Ectodermal cell (in vitro differentiated cells): ENCODE measurements at regions not wholly inside any gene's neighbourhood (a gene's known extent, or its start where the extent isn't known, plus 50 kb on each side); places are given as distances from the start of the nearest gene placed in this dataset.

Source experiments
- H3K27ac ChIP-seq: 2 replicates; pipeline ENCODE4 v1.7.0; 2013; ENCODE audit warnings: mild to moderate bottlenecking, low read depth, low read length; ENCODE audit not compliant: insufficient read depth, poor library complexity, severe bottlenecking
- H3K27me3 ChIP-seq: 2 replicates; pipeline ENCODE4 v1.7.0; 2013; ENCODE audit warnings: mild to moderate bottlenecking, low read length; ENCODE audit not compliant: insufficient read depth, control insufficient read depth, poor library complexity, severe bottlenecking
- H3K36me3 ChIP-seq: one replicate; pipeline ENCODE4 v1.7.0; 2013; ENCODE audit warnings: low read length; ENCODE audit not compliant: control insufficient read depth, insufficient read depth
- H3K4me1 ChIP-seq: one replicate; pipeline ENCODE4 v1.7.0; 2013; ENCODE audit warnings: low read length; ENCODE audit not compliant: control insufficient read depth, insufficient read depth
- H3K4me3 ChIP-seq: 2 replicates; pipeline ENCODE4 v1.7.0; 2013; ENCODE audit warnings: low read depth, low read length, control low read depth; ENCODE audit not compliant: insufficient read depth
- H3K9me3 ChIP-seq: 2 replicates; pipeline ENCODE4 v1.7.0; 2013; ENCODE audit warnings: mild to moderate bottlenecking, low read length, moderate library complexity; ENCODE audit not compliant: control insufficient read depth
- WGBS, 2 experiments: methylation state at CpG; one replicate each; pipeline ENCODE4 v1.1.7; 2013; ENCODE audit warnings: missing lambda C conversion rate in 2 of 2; 5-methylcytosine and 5-hydroxymethylcytosine counted together

- Histone ChIP-seq H3K27ac (no peak overlapping the region), H3K4me3 (no peak overlapping the region), H3K9me3 (no peaks in the 10 kb centered on the region), H3K27me3 (no peaks in the 10 kb centered on the region), H3K36me3 (no peaks in the 10 kb centered on the region), H3K4me1 (peaks cover 8% of the 10 kb centered on the region)
- WGBS, 2 experiments = 92 to 93% methylated on average over 6 of the region's 6 CpGs
Measured at GRCh38 chr5:96067894-96068614, 106.4 kb upstream of the ELL2 start.

GRCh38 chr5:96067251-96067650, 105.6 kb upstream of the ELL2 start:
- Histone ChIP-seq H3K4me3 (no peak overlapping the region), H3K4me1 (peaks cover 8% of the 10 kb centered on the region), H3K27me3 (no peaks in the 10 kb centered on the region), H3K27ac (no peak overlapping the region), H3K36me3 (no peaks in the 10 kb centered on the region), H3K9me3 (no peaks in the 10 kb centered on the region)
- WGBS, 2 experiments = 78 to 94% methylated on average over 1 of the region's 1 CpG

DNA sequence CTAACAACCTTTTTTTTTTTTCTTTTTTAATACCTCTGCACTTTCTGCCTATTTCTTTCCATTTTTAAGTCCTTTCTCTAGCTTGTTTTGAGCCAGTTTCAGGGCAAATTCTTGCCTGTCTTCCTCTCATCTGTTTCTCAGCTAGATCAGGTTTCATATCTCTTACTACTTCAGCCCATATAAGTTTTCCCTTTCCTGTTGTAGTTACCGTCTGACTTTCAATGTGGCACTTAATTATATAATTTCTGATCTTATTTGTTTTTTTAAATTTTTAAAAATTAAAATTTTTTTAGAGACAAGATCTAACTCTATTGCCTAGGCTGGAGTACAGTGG, 104.7 kb upstream of the ELL2 start:
- H3K27ac ChIP-seq = no peak overlapping the region
- WGBS, 2 experiments = no CpG with 5 or more reads among the region's 1 CpG
- H3K4me3 ChIP-seq = no peak overlapping the region
- H3K27me3 ChIP-seq = no peaks in the 10 kb centered on the region
- no peaks in the 10 kb centered on the region for H3K9me3 ChIP-seq
- H3K36me3 ChIP-seq = no peaks in the 10 kb centered on the region
- H3K4me1 ChIP-seq = peaks cover 8% of the 10 kb centered on the region

- Histone ChIP-seq H3K36me3 (no peaks in the 10 kb centered on the region), H3K4me1 (peaks cover 8% of the 10 kb centered on the region), H3K9me3 (no peaks in the 10 kb centered on the region), H3K27me3 (no peaks in the 10 kb centered on the region), H3K4me3 (no peak overlapping the region), H3K27ac (peak overlapping the region; percentile 30)
Measured at GRCh38 chr5:96065685-96066385, 104.2 kb upstream of the ELL2 start.

GRCh38 chr5:96064877-96065276, 103.2 kb upstream of the ELL2 start:
- H3K27me3 ChIP-seq = no peaks in the 10 kb centered on the region
- H3K4me3 ChIP-seq = no peak overlapping the region
- H3K9me3 ChIP-seq = no peaks in the 10 kb centered on the region
- 100% methylated on average over 1 to 2 of the region's 2 CpGs for WGBS, 2 experiments
- H3K4me1 ChIP-seq = peaks cover 8% of the 10 kb centered on the region
- H3K27ac ChIP-seq = no peak overlapping the region
- H3K36me3 ChIP-seq = no peaks in the 10 kb centered on the region

- no peak overlapping the region for H3K27ac ChIP-seq
- H3K27me3 ChIP-seq = no peaks in the 10 kb centered on the region
- peaks cover 14% of the 10 kb centered on the region for H3K4me1 ChIP-seq
- no peak overlapping the region for H3K4me3 ChIP-seq
- H3K9me3 ChIP-seq = no peaks in the 10 kb centered on the region
- WGBS, 2 experiments = 80 to 95% methylated on average over 1 of the region's 1 CpG
- H3K36me3 ChIP-seq = no peaks in the 10 kb centered on the region
Measured at GRCh38 chr5:96062836-96063235, 101.2 kb upstream of the ELL2 start.

- no peaks in the 10 kb centered on the region for H3K9me3 ChIP-seq
- no peaks in the 10 kb centered on the region for H3K27me3 ChIP-seq
- H3K36me3 ChIP-seq = no peaks in the 10 kb centered on the region
- no peak overlapping the region for H3K27ac ChIP-seq
- H3K4me1 ChIP-seq = peaks cover 7% of the 10 kb centered on the region
- H3K4me3 ChIP-seq = no peak overlapping the region
Measured at GRCh38 chr5:96058084-96058483, 96.4 kb upstream of the ELL2 start.

DNA sequence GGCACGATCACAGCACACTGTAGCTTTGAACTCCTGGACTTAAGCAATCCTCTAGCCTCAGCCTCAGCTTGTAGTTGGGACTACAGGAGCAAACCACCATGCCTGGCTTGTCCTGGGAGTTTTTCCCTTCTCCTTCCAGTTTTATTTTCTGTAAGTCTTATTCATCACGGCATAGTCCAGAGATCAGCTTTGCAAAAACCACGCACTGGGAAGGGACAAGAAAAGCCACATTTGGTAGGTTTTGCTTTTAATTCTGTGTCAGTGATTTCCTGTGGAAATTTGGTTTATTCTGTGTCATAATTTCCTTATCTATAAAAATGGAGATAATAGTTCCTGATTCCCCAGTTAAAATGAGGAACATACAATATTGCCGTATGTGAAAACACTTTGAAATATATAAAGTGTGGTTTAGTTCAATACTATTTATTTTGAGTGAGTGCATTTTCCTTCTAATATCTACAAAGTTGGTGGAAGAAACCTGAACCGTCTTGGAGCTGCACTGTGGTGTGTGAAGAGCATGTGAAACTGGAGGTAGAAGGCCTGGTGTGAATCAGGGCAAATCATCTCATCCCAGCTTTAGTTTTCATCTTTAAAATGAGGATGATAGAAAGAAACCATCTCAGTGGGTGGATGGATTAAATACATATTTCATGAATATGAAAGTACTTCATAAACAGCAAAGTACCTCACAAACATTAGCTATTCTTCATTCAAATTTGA, 92.8 kb upstream of the ELL2 start:
- 90 to 93% methylated on average over 4 to 5 of the region's 5 CpGs for WGBS, 2 experiments
- H3K4me3 ChIP-seq = no peak overlapping the region
- H3K27me3 ChIP-seq = no peaks in the 10 kb centered on the region

DNA sequence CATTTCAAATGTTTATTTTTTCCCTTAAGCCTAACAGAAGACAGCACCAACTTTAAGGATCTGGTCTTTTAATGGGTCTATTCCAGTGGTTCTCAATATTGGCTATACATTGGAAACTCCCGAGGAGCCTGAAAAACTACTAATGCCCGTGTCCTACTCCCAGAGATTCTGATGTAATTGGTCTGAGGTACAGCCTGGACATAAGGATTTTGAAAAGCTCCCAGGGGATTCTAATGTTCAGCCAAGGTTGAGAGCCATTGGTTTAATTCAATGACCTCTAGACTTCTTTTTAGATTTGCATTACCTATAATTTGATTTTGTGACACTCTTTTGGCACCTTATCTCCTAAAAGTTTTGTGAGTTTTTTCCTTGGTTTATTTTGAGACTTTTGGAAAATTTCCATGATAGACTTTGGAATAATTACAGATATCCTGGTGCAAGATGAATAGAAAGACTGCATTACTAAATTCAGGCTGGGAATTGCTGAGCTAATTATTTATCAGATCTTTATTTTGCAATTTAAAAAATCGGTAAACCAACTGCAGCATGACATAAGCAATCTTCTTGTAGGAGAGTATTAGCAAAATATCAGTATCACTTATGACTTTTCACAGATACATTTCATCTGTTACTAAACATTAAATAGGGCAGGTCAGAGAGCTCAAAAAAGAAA, 91.5 kb upstream of the ELL2 start:
- 91 to 96% methylated on average over 2 to 3 of the region's 3 CpGs for WGBS, 2 experiments
- H3K4me3 ChIP-seq = no peak overlapping the region

More for the DNA sequence above, 92.8 kb upstream of the ELL2 start:
- Histone ChIP-seq H3K36me3 (no peaks in the 10 kb centered on the region), H3K4me1 (peaks cover 7% of the 10 kb centered on the region), H3K27ac (no peak overlapping the region), H3K9me3 (no peaks in the 10 kb centered on the region)

DNA sequence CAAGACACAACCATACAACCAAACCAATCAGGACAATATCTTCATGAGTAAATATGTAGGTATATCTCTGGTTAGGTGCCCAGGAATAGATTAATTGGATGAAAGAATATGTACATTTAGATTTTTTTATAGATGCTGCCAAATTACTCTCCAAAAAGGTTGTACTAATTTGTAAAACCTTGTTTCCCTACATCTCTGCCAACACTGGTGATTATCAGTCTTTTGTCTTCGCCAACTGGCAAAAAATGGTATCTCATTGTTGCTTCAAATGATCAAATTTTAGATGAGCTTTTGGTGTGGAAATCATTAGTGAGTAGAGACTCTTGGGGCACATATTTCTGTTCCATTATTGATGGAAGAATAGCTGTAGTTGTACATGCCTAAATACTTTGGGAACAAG, 90.7 kb upstream of the ELL2 start:
- Histone ChIP-seq H3K36me3 (no peaks in the 10 kb centered on the region), H3K4me1 (peaks cover 9% of the 10 kb centered on the region), H3K9me3 (no peaks in the 10 kb centered on the region), H3K27me3 (no peaks in the 10 kb centered on the region), H3K4me3 (no peak overlapping the region), H3K27ac (no peak overlapping the region)
- 80 to 96% methylated on average over 1 of the region's 1 CpG for WGBS, 2 experiments

More for the DNA sequence above, 91.5 kb upstream of the ELL2 start:
- Histone ChIP-seq H3K27me3 (no peaks in the 10 kb centered on the region), H3K27ac (no peak overlapping the region), H3K4me1 (peaks cover 13% of the 10 kb centered on the region), H3K9me3 (no peaks in the 10 kb centered on the region), H3K36me3 (no peaks in the 10 kb centered on the region)
